Activated T-helper 1 cell treated with anti-CD3 and anti-CD28 coated beads, Interleukin-12 subunit alpha, Interleukin-12 subunit beta, Interleukin-2, Interleukin-4 antibody, amounts not matched to agents 30 ng/mL and 10 ng/mL and 1 ng/mL, durations not matched to agents 14 hours and 24 hours and 36 hours (primary cell): ENCODE measurements at regions not wholly inside any gene's neighbourhood (a gene's known extent, or its start where the extent isn't known, plus 50 kb on each side); places are given as distances from the start of the nearest gene placed in this dataset.

ENCODE experiments used
- DNase-seq: peaks from one replicate; pipeline ENCODE4 v3.0.0; 2021; ENCODE audit warnings: low spot score
- H3K27ac Mint-ChIP-seq: one replicate; pipeline ENCODE4 v1.8.0; 2021; ENCODE audit warnings: mild to moderate bottlenecking, mixed read lengths
- H3K27me3 Mint-ChIP-seq: one replicate; pipeline ENCODE4 v1.8.0; 2022; ENCODE audit warnings: mild to moderate bottlenecking, moderate library complexity, mixed read lengths; ENCODE audit not compliant: insufficient read depth
- H3K36me3 Mint-ChIP-seq: one replicate; pipeline ENCODE4 v1.8.0; 2021; ENCODE audit warnings: low read depth, mixed read lengths
- H3K4me1 Mint-ChIP-seq: one replicate; pipeline ENCODE4 v1.8.0; 2021; ENCODE audit warnings: low read depth, mixed read lengths
- H3K4me3 Mint-ChIP-seq: one replicate; pipeline ENCODE4 v1.8.0; 2021; ENCODE audit warnings: mild to moderate bottlenecking, moderate library complexity, mixed read lengths
- H3K9me3 Mint-ChIP-seq: one replicate; pipeline ENCODE4 v1.8.0; 2021; ENCODE audit warnings: mixed read lengths
- intact Hi-C: fragments of 100-400 bp; cut with micrococcal nuclease; formaldehyde crosslinking; loops from one replicate; pipeline ENCODE4 v1.15.1; 2024

DNA sequence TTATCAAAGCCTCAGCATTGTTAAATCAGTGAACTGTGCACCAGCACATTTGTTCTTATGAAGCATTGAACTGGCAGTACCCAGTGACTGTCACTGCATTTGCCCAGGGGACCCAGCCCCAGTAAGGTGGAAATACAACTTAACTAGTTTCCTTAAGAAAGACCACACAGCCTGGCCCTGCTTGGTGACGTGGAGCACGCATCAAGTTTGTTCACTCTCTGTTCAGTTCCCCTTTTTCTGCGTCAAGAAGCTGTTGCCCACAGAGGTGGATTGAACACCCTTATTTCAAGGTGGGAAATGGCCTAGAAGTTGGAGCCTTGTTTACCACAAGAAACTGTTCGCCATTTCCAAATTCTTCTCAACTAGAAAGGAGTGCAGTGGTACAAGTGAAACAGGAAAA is 69.9 kb upstream of the AGBL1 start:
- H3K9me3 Mint-ChIP-seq = no peaks in the 10 kb centered on the region
- DNase-seq = no peak
- H3K27me3 Mint-ChIP-seq = no peaks in the 10 kb centered on the region
- H3K27ac Mint-ChIP-seq = no peak overlapping the region
- no peaks in the 10 kb centered on the region for H3K4me1 Mint-ChIP-seq
- H3K4me3 Mint-ChIP-seq = no peak overlapping the region
- intact Hi-C loops = no loop called here
- H3K36me3 Mint-ChIP-seq = no peaks in the 10 kb centered on the region

DNA sequence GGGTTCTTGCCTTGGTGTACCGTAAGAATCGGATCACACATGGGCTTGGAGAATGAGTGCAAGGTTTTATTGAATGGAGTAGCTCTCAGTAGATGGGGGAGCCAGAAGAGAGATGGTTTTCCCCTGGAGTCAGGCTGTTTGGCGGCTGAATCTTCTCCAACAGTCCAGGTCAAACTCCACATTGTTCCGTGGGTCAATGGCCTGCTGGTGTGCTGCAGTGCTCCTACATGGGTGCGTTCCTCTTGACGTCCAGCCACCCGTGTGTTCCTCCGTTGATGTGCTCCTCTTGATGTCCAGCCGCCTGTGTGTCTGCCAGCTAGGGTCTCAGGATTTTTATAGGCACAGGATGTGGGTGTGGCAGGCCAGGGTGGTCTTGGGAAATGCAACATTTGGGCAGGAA is 69.3 kb upstream of the AGBL1 start:
- intact Hi-C loops = no loop called here
- Mint-ChIP-seq H3K4me1 (no peaks in the 10 kb centered on the region), H3K4me3 (no peak overlapping the region), H3K27me3 (no peaks in the 10 kb centered on the region), H3K9me3 (no peaks in the 10 kb centered on the region), H3K27ac (no peak overlapping the region), H3K36me3 (no peaks in the 10 kb centered on the region)
- DNase-seq = no peak

DNA sequence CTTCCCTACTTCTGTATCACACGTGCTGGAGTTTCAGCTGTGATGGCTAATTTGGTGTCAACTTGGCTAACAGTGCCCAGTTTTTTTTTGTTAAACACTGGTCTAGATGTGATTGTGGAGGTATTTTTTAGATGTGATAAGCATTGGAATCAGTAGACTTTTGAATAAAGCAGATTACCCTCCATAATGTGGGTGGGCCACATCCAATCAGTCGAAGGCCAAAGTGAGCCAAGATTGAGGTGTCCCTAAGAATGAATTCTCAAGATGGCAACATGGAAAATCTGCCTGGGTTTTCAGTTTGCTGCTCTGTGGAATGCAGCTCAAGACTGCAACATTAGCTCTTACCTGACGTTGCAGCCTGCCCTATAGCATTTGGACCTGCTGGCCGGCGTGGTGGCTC is 68.8 kb upstream of the AGBL1 start:
- Mint-ChIP-seq H3K27ac (no peak overlapping the region), H3K36me3 (no peaks in the 10 kb centered on the region), H3K27me3 (no peaks in the 10 kb centered on the region), H3K4me3 (no peak overlapping the region), H3K9me3 (no peaks in the 10 kb centered on the region), H3K4me1 (no peaks in the 10 kb centered on the region)
- no peak for DNase-seq
- intact Hi-C loops = no loop called here

DNA sequence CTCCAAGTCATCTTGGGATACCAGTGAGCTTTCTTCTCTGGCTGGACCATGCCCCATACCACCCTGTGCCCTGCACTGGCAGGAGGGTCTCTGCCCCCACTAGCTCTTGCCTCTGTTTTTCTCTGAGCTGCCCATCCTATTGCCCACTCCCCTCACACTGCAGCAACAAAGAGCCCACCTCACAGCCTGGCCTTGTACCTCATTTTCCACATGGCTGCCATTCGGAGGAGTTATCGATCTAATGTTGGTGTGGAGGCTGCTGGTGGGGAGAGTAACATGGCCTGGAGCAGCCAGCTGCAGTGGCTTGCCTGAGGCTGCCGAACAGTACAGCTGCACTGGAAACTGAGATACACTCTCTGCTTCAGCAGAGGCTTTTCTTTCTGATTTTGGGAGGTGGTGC is 65.7 kb upstream of the AGBL1 start:
- Mint-ChIP-seq H3K9me3 (no peaks in the 10 kb centered on the region), H3K27ac (no peak overlapping the region), H3K36me3 (no peaks in the 10 kb centered on the region), H3K4me3 (no peak overlapping the region), H3K27me3 (no peaks in the 10 kb centered on the region), H3K4me1 (no peaks in the 10 kb centered on the region)
- intact Hi-C loops = no loop called here
- no peak for DNase-seq

DNA sequence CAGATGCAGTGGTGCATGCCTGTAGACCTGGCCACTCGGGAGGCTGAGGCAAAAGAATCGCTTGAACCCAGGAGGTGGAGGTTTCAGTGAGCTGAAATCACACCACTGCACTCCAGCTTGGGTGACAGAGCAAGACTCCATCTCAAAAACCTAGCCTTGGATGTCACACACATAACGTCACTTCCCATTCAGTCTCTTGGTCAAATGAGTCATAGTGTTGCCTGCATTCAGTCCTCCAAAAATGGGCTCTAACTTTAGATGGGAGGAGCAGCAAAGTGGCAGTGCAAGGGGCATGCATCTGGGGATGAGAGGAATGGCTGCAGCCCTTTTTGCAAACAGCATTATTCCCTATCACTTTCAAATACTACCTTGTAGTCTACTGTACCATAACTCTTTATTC is 62.9 kb upstream of the AGBL1 start:
- H3K4me1 Mint-ChIP-seq = no peaks in the 10 kb centered on the region
- no peak overlapping the region for H3K27ac Mint-ChIP-seq
- H3K36me3 Mint-ChIP-seq = no peaks in the 10 kb centered on the region
- no peaks in the 10 kb centered on the region for H3K27me3 Mint-ChIP-seq
- intact Hi-C loops = no loop called here
- DNase-seq = no peak
- no peaks in the 10 kb centered on the region for H3K9me3 Mint-ChIP-seq
- no peak overlapping the region for H3K4me3 Mint-ChIP-seq

DNA sequence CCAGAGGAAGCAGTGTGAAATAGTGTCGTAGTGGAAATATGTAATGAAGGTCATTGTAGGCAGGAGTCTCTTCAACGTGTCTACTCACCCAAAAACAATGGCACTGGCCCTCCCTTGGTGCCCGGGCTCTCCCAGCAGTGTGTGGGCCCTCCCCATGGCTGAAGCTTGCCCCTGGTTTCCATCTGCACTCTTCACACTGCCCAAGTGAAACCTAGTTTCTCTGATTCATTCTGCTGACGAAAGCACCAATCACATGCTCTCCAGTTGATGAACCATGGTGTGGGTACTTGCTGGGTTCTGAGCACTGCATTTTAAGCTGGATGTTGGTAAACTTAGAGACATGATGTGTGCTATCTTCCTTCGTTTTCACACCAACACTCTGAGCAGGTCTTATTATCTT is 61.0 kb upstream of the AGBL1 start:
- no peak overlapping the region for H3K4me3 Mint-ChIP-seq
- intact Hi-C loops = no loop called here
- no peaks in the 10 kb centered on the region for H3K36me3 Mint-ChIP-seq
- DNase-seq = no peak
- H3K27ac Mint-ChIP-seq = no peak overlapping the region
- H3K27me3 Mint-ChIP-seq = no peaks in the 10 kb centered on the region
- H3K9me3 Mint-ChIP-seq = no peaks in the 10 kb centered on the region
- no peaks in the 10 kb centered on the region for H3K4me1 Mint-ChIP-seq

DNA sequence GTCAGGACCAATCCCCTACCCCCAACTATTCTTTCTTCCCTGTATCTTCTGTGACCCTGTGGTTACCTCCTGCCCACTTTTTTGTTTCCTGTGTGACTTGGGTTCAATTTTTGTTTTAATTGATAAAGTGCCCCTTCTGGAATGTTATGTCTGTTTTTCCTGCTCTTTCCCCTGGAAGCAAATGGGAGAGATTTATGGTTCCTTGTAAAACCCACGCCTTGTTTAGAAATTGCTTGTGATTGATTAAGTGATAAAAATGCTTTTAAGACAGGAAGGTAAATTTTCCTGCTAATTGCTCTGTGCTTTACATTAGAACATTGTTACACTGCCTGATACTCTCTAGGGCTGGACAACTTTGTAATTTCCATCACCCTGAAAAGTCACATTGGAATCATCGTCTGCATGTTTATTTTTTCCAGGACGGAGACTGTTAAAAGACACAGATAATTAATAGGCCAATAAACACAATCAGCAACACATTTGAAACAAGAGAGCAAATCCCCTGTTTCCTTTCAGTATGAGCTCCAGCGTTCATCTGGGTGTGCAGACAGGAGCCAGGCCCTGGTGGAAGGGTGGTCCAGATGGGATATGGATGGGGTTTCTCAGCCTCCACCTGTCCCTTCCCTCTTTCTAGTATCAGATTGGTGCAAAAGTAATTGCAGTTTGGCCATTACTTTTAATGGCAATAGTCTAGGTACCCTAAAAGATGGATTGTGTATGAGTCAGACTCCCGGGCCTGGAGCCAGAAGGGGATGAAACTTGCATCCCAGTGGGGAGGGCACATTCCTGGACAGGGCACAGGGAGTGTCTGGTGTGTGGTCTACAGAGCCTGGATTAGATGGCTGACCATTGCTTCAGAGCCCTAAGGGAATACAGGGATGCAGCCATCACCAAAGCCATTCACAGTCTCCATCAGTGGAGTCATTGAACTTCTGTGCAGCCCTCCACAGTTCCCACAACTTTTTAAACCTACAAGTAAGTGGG is 58.1 kb upstream of the AGBL1 start:
- H3K9me3 Mint-ChIP-seq = no peaks in the 10 kb centered on the region
- H3K4me3 Mint-ChIP-seq = no peak overlapping the region
- DNase-seq = no peak
- no peaks in the 10 kb centered on the region for H3K4me1 Mint-ChIP-seq
- no peak overlapping the region for H3K27ac Mint-ChIP-seq
- intact Hi-C loops = no loop called here
- no peaks in the 10 kb centered on the region for H3K36me3 Mint-ChIP-seq
- no peaks in the 10 kb centered on the region for H3K27me3 Mint-ChIP-seq

DNA sequence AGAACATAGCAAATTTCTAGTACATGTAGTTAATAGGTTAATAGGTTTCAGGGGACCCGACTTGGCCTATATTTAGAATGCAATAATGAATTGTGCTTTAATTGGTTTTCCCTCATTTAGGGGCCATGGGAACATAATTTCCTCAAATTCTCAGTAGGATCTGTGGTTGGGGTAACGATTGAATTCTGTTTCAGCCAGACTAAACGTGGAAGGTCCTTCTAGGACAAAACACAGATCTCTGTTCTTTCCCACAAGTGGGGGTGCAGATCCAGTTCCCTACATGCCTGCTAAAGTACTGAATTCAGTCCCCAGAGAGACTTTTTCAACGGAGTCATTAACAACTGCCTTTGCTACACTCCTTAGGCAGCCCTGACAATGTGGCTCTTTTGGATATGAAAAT is 50.7 kb upstream of the AGBL1 start:
- no peak overlapping the region for H3K4me3 Mint-ChIP-seq
- H3K4me1 Mint-ChIP-seq = no peaks in the 10 kb centered on the region
- H3K36me3 Mint-ChIP-seq = no peaks in the 10 kb centered on the region
- no peak for DNase-seq
- no peaks in the 10 kb centered on the region for H3K9me3 Mint-ChIP-seq
- H3K27me3 Mint-ChIP-seq = no peaks in the 10 kb centered on the region
- no peak overlapping the region for H3K27ac Mint-ChIP-seq
- intact Hi-C loops = no loop called here
